ENCODE measurements at regions not wholly inside any gene's neighbourhood (a gene's known extent, or its start where the extent isn't known, plus 50 kb on each side); places are given as distances from the start of the nearest gene placed in this dataset.

GRCh38 chr2:215542690-215543089, 106.8 kb upstream of the FN1 start:
- TF ChIP-seq NRF1 (IDR thresholded peaks at IDR 0.05; ENCODE audit: low read depth, low read length) = no peak
- TF ChIP-seq RFX5 (IDR thresholded peaks at IDR 0.05; ENCODE audit: low read length) = no peak
- 0 out of 2 replicates have a peak, but pooled peaks have one; percentile 13 for TF ChIP-seq FOXM1 (IDR thresholded peaks at IDR 0.05; ENCODE audit: low read depth)
- TF ChIP-seq PBX3 (IDR thresholded peaks at IDR 0.05) = peak; percentile 73
- TF ChIP-seq TCF12 (IDR thresholded peaks at IDR 0.05) = peak; percentile 14; the same call in 1 of the 2 replicates
- Histone ChIP-seq H3K27me3 (ENCODE audit: insufficient read depth) (no peaks in the 10 kb centered on the region), H3K36me3 (replicated peaks in 1 of 2; ENCODE audit: control insufficient read depth in 1 of 2, insufficient read depth in 2 of 2, low read length in 1 of 2) (no peaks in the 10 kb centered on the region), H2AFZ (ENCODE audit: low read depth) (no peak overlapping the region), H3K4me1 (ENCODE audit: control insufficient read depth in 1 of 2, insufficient read depth in 2 of 2, low read depth in 1 of 2, low read length in 1 of 2) (peaks cover 0 to 16% of the 10 kb centered on the region in 2 experiments; a peak in 1 of 4 replicates), H3K4me2 (no peak overlapping the region), H3K27ac (ENCODE audit: low read depth in 2 of 2, low read length in 1 of 2) (peak overlapping the region in 1 of 2 experiments; percentile 14; a peak in 1 of 4 replicates), H3K9me3 (no peaks in the 10 kb centered on the region), H3K9me2 (no peaks in the 10 kb centered on the region), H3F3A (replicated peaks; ENCODE audit: insufficient read depth) (peaks cover 14% of the 10 kb centered on the region), H3K79me2 (ENCODE audit: insufficient read depth) (no peaks in the 10 kb centered on the region), H3K4me3 (ENCODE audit: low read depth in 2 of 2, low read length in 1 of 2) (no peak overlapping the region), H4K20me1 (ENCODE audit: insufficient read depth) (no peaks in the 10 kb centered on the region), H3K9ac (no peak overlapping the region)
- POLR2A ChIA-PET = no interaction called here
- CTCF ChIA-PET = interaction anchor here (0.7 kb wide), 1 partner anchor 24 kb away, joined by 3 read pairs; no protein-coding TSS in a partner anchor
- DNase-seq = no peak

- ChIA-PET POLR2A (no interaction called here), CTCF (no interaction called here)
- Histone ChIP-seq H3K4me1 (ENCODE audit: control insufficient read depth in 1 of 2, insufficient read depth in 2 of 2, low read depth in 1 of 2, low read length in 1 of 2) (peaks cover 0 to 33% of the 10 kb centered on the region in 2 experiments; a peak in 1 of 4 replicates), H3F3A (replicated peaks; ENCODE audit: insufficient read depth) (peaks cover 20% of the 10 kb centered on the region), H3K9me2 (no peaks in the 10 kb centered on the region), H3K79me2 (ENCODE audit: insufficient read depth) (no peaks in the 10 kb centered on the region), H3K27me3 (ENCODE audit: insufficient read depth) (no peaks in the 10 kb centered on the region), H3K9me3 (no peaks in the 10 kb centered on the region), H3K9ac (no peak overlapping the region), H3K36me3 (replicated peaks in 1 of 2; ENCODE audit: control insufficient read depth in 1 of 2, insufficient read depth in 2 of 2, low read length in 1 of 2) (no peaks in the 10 kb centered on the region), H4K20me1 (ENCODE audit: insufficient read depth) (no peaks in the 10 kb centered on the region), H3K4me2 (no peak overlapping the region), H2AFZ (ENCODE audit: low read depth) (no peak overlapping the region), H3K27ac (ENCODE audit: low read depth in 2 of 2, low read length in 1 of 2) (peak overlapping the region in 1 of 2 experiments; percentile 75; a peak in 2 of 4 replicates), H3K4me3 (ENCODE audit: low read depth in 2 of 2, low read length in 1 of 2) (no peak overlapping the region)
- DNase-seq = no peak
- 9% methylated on average over 1 of the region's 1 CpG for WGBS (ENCODE audit: low lambda C conversion rate)
- TF ChIP-seq CHD2 (IDR thresholded peaks at IDR 0.05; ENCODE audit: low read length, partially characterized antibody) (no peak), RCOR1 (IDR thresholded peaks at IDR 0.05; ENCODE audit: low read length) (no peak), FOSL2 (IDR thresholded peaks at IDR 0.05; ENCODE audit: borderline replicate concordance, low read depth) (peak; percentile 82; the same call in 1 of the 2 replicates), YY1 (IDR thresholded peaks at IDR 0.05; ENCODE audit: low read depth) (0 out of 2 replicates have a peak, but pooled peaks have one; percentile 22), SIN3A (IDR thresholded peaks at IDR 0.05; ENCODE audit: borderline replicate concordance, low read depth, low read length) (no peak), FOXM1 (IDR thresholded peaks at IDR 0.05; ENCODE audit: low read depth) (no peak; the same call in 1 of the 2 replicates), PBX3 (IDR thresholded peaks at IDR 0.05) (peak; percentile 85), USF2 (IDR thresholded peaks at IDR 0.05; ENCODE audit: borderline replicate concordance, low read depth, low read length) (no peak), NRF1 (IDR thresholded peaks at IDR 0.05; ENCODE audit: low read depth, low read length) (no peak), FOXJ3 (CRISPR knock-in tag; IDR thresholded peaks at IDR 0.05) (no peak), ZBTB33 (IDR thresholded peaks at IDR 0.05; ENCODE audit: borderline replicate concordance, low read depth) (no peak), TEAD4 (IDR thresholded peaks at IDR 0.05; ENCODE audit: borderline replicate concordance, insufficient read depth) (peak; percentile 44; the same call in 1 of the 2 replicates), NFIC (IDR thresholded peaks at IDR 0.05; ENCODE audit: borderline replicate concordance) (peak; percentile 91), RXRA (IDR thresholded peaks at IDR 0.05; ENCODE audit: borderline replicate concordance, low read depth) (peak; percentile 38; the same call in 1 of the 2 replicates), TAF1 (IDR thresholded peaks at IDR 0.05; ENCODE audit: borderline replicate concordance, low read depth, low read length) (no peak), JUND (IDR thresholded peaks at IDR 0.05) (peak; percentile 84), MXI1 (IDR thresholded peaks at IDR 0.05; ENCODE audit: low read depth, low read length) (no peak), GABPA (IDR thresholded peaks at IDR 0.05; ENCODE audit: low read depth) (no peak), TCF12 (IDR thresholded peaks at IDR 0.05) (peak; percentile 82), EZH2phosphoT487 (IDR thresholded peaks at IDR 0.05; ENCODE audit: borderline replicate concordance, low read depth) (no peak), IRF3 (IDR thresholded peaks at IDR 0.05; ENCODE audit: low read depth, low read length) (no peak)
Measured at GRCh38 chr2:215540658-215541057, 104.8 kb upstream of the FN1 start.

Measured in SK-N-SH (cell line).